T47D (cell line): ENCODE measurements at regions not wholly inside any gene's neighbourhood (a gene's known extent, or its start where the extent isn't known, plus 50 kb on each side); places are given as distances from the start of the nearest gene placed in this dataset.

Experiments used
- DNase-seq, 2 experiments: peaks; one replicate each; pipeline versions ENCODE4 v3.0.0 to v3.0.0-alpha.2; 2011 to 2012; ENCODE audit warnings: low read depth in 1 of 2, low spot score in 1 of 2
- JUND ChIP-seq: IDR thresholded peaks from 2 replicates; pipeline ENCODE4 v1.6.1; 2012; ENCODE audit warnings: low read depth
- in situ Hi-C: cut with HindIII; loops from 2 replicates; pipeline ENCODE4 v1.10.0; 2016; ENCODE audit warnings: low sequenced_read_pairs, low pct_unique_long_range_greater_than_20kb

GRCh38 chr4:165625281-165625680 is 246.5 kb downstream of the CPE start:
- DNase-seq = no peak
- TF ChIP-seq JUND = no peak
- in situ Hi-C loops = no loop called here

GRCh38 chr4:165626316-165626715 is 246.7 kb upstream of the TLL1 start:
- TF ChIP-seq JUND = no peak
- in situ Hi-C loops = no loop called here
- DNase-seq = no peak

GRCh38 chr4:165627128-165627527 is 245.9 kb upstream of the TLL1 start:
- in situ Hi-C loops = no loop called here
- DNase-seq = peak in 1 of 2 experiments; percentile 45
- no peak for TF ChIP-seq JUND

GRCh38 chr4:165627548-165627947 is 245.5 kb upstream of the TLL1 start:
- in situ Hi-C loops = no loop called here
- no peak for TF ChIP-seq JUND
- DNase-seq = peak in 1 of 2 experiments; percentile 8

GRCh38 chr4:165628572-165628971 is 244.5 kb upstream of the TLL1 start:
- no peak for TF ChIP-seq JUND
- DNase-seq = no peak
- in situ Hi-C loops = no loop called here

GRCh38 chr4:165630671-165631070 is 242.4 kb upstream of the TLL1 start:
- no peak for DNase-seq
- TF ChIP-seq JUND = no peak
- in situ Hi-C loops = no loop called here

GRCh38 chr4:165631208-165631894 is 241.7 kb upstream of the TLL1 start:
- TF ChIP-seq JUND = no peak
- no peak for DNase-seq
- in situ Hi-C loops = no loop called here

GRCh38 chr4:165631912-165632311 is 241.1 kb upstream of the TLL1 start:
- TF ChIP-seq JUND = no peak
- DNase-seq = no peak
- in situ Hi-C loops = no loop called here

- in situ Hi-C loops = no loop called here
- TF ChIP-seq JUND = no peak
- DNase-seq = no peak
These were observed 238.3 kb upstream of the TLL1 start for GRCh38 chr4:165634766-165635165.

- DNase-seq = peak in 1 of 2 experiments; percentile 15
- TF ChIP-seq JUND = no peak
- in situ Hi-C loops = no loop called here
These were observed 237.7 kb upstream of the TLL1 start for GRCh38 chr4:165635381-165635780.

- in situ Hi-C loops = no loop called here
- no peak for DNase-seq
- TF ChIP-seq JUND = no peak
These were observed 237.1 kb upstream of the TLL1 start for GRCh38 chr4:165635951-165636350.

GRCh38 chr4:165651901-165652300 is 221.1 kb upstream of the TLL1 start:
- no peak for DNase-seq
- no peak for TF ChIP-seq JUND
- in situ Hi-C loops = no loop called here

- TF ChIP-seq JUND = no peak
- DNase-seq = no peak
- in situ Hi-C loops = no loop called here
These were observed 218.5 kb upstream of the TLL1 start for GRCh38 chr4:165654556-165654955.

- no peak for DNase-seq
- TF ChIP-seq JUND = no peak
- in situ Hi-C loops = no loop called here
These were observed 216.6 kb upstream of the TLL1 start for GRCh38 chr4:165656399-165656798.
